Dendritic cell treated with granulocyte-macrophage colony-stimulating factor and Interleukin-4, amounts not matched to agents 40 ng/mL and 50 ng/mL, for 4 days (primary cell): ENCODE measurements at regions not wholly inside any gene's neighbourhood (a gene's known extent, or its start where the extent isn't known, plus 50 kb on each side); places are given as distances from the start of the nearest gene placed in this dataset.

Experiments used
- H3K27ac Mint-ChIP-seq: one replicate; pipeline ENCODE4 v1.8.0; 2022; ENCODE audit warnings: mild to moderate bottlenecking, mixed read lengths
- H3K27me3 Mint-ChIP-seq: one replicate; pipeline ENCODE4 v1.8.0; 2022; ENCODE audit warnings: mild to moderate bottlenecking, mixed read lengths
- H3K36me3 Mint-ChIP-seq: one replicate; pipeline ENCODE4 v1.8.0; 2022; ENCODE audit warnings: low read depth, mixed read lengths
- H3K4me1 Mint-ChIP-seq: one replicate; pipeline ENCODE4 v1.8.0; 2022; ENCODE audit warnings: low read depth, mixed read lengths
- H3K4me3 Mint-ChIP-seq: one replicate; pipeline ENCODE4 v1.8.0; 2022; ENCODE audit warnings: mild to moderate bottlenecking, moderate library complexity, mixed read lengths
- H3K9me3 Mint-ChIP-seq: one replicate; pipeline ENCODE4 v1.8.0; 2022; ENCODE audit warnings: mixed read lengths
- intact Hi-C: fragments of 100-400 bp; cut with micrococcal nuclease; formaldehyde crosslinking; loops from one replicate; pipeline ENCODE4 v1.15.0; 2022

DNA sequence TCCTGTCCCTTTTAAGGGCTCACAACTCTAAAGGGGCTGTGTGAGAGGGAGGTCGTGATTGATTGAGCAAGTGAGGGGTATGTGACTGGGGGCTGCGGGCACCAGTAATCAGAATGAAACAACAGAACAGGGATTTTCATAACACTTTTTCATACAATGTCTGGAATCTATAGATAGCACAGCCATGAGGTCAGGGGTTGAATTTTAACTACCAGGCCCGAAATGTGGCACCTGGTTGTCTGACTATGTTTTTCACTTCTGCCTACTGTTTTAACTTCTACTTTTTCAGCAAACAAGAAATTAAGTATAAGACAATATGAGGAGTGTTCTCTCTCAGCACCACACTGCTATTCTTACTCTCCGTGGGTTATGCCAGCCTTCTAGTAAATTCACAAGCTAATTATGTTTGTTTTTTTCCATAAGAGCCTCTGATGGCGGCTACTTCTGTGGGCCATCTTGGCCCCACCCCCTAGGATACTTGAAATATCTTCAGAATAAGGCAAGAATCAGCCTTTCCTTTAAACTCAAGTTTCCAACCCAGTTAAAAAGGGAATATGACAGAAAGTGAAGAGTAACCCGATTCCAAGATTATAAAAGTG lies 552.8 kb upstream of the CHORDC1 start:
- Mint-ChIP-seq H3K36me3 (no peaks in the 10 kb centered on the region), H3K4me3 (no peak overlapping the region), H3K27me3 (no peaks in the 10 kb centered on the region), H3K27ac (no peak overlapping the region), H3K9me3 (peaks cover 54% of the 10 kb centered on the region), H3K4me1 (no peaks in the 10 kb centered on the region)
- intact Hi-C loops = no loop called here

DNA sequence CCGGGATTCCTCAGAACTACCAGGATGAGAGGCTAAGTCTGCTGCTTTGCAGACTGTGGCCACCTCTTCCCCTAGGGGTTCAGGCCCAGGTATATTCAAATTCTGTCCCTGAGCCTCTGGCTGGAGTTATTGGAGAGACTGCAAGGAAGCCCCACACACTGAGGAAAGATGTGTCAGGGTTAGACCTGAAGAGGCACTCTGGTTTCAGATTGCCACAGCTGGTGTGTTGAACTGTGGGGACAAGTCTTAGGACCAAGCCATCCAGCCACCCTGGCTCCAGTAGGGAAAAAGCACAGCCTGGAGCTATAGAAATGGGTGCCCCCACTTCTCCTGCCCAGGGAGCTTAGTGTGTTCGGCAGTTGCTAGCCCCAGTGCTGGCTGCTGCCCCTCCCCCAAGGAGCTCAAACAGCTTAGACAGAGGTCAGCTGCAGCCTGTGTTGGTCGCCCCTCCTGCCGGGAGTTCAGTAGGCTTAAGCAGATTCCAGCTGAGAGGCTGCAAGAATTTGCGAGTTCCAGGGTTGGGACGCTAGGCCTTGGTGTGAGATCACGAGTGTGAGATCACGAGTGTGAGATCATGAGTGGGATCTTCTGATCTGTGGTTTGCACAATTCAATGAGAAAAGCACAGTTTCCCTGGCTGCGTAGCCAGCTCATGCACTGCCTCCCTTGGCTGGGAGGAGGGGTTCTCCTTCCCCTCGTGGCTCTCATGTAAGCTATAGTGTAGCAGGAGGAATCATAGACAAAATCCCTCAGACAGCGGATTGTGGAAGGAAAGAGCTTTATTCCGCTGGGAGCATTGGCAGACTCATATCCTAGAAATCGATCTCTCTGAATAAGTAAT lies 552.1 kb upstream of the CHORDC1 start:
- H3K27me3 Mint-ChIP-seq = no peaks in the 10 kb centered on the region
- no peaks in the 10 kb centered on the region for H3K36me3 Mint-ChIP-seq
- no peaks in the 10 kb centered on the region for H3K4me1 Mint-ChIP-seq
- H3K4me3 Mint-ChIP-seq = no peak overlapping the region
- intact Hi-C loops = no loop called here
- H3K9me3 Mint-ChIP-seq = peaks cover 56% of the 10 kb centered on the region
- H3K27ac Mint-ChIP-seq = no peak overlapping the region

DNA sequence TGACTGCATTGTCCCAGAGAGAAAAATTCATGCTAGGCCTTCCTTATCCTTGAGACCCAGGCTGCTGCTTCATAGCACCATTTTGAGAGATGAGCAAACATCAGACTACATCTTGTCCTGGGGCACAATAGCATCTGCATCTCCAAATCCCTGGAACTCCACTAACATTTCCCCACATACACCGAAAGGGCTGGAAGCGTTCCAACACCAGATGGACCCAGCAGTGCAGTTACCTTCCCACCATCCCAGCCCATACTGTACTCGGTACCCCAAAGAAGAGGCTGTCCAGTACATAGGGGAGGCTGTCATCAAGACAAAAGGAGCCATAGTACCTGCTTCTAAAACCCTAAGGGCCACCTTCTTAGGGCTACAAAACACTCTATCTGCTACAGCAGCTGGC lies 547.2 kb upstream of the CHORDC1 start:
- no peak overlapping the region for H3K27ac Mint-ChIP-seq

DNA sequence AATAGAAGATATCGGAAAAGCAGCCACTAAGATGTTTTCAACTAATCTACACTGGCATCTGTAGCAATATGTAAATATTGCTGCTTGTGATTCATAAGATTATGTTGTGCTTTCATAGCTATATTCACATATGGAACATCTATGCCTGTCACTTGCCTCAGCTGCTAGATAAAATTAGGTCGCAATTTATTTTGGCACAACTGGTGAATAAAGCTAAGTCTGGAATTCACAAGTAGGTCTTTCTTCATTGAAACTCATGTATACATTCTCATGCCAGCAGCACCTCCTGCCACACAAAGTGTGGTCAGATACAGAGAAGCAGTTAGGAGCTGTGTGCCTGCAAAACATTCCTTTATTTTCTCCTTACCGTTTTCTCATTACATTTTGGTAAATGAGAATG lies 543.3 kb upstream of the CHORDC1 start:
- Mint-ChIP-seq H3K4me3 (no peak overlapping the region), H3K9me3 (peaks cover 33% of the 10 kb centered on the region), H3K36me3 (no peaks in the 10 kb centered on the region), H3K4me1 (no peaks in the 10 kb centered on the region), H3K27ac (no peak overlapping the region), H3K27me3 (no peaks in the 10 kb centered on the region)
- intact Hi-C loops = no loop called here

More for the DNA sequence above, 547.2 kb upstream of the CHORDC1 start:
- no peaks in the 10 kb centered on the region for H3K4me1 Mint-ChIP-seq
- intact Hi-C loops = no loop called here
- H3K9me3 Mint-ChIP-seq = peaks cover 57% of the 10 kb centered on the region
- no peaks in the 10 kb centered on the region for H3K36me3 Mint-ChIP-seq
- no peak overlapping the region for H3K4me3 Mint-ChIP-seq
- no peaks in the 10 kb centered on the region for H3K27me3 Mint-ChIP-seq

DNA sequence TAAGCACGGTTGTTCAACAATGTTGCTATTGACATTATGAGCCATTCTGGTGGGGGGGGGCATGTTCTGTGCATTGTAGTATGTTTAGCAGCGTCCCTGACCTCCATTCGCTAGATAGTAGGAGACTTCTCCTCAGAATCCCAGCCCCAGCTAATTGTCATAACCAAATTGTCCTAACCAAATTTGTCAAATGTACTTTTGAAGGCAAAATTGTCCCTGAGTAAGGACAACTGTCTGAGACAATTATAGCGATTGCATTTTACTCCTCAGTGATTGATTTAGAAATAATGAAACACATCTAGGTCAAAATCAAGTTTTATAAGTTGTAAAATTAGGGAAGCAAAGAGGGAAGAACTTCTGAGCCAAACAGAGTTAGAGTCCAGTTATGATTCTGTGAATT lies 541.8 kb upstream of the CHORDC1 start:
- Mint-ChIP-seq H3K4me1 (no peaks in the 10 kb centered on the region), H3K9me3 (peaks cover 23% of the 10 kb centered on the region), H3K27ac (no peak overlapping the region), H3K36me3 (no peaks in the 10 kb centered on the region), H3K4me3 (no peak overlapping the region), H3K27me3 (no peaks in the 10 kb centered on the region)
- intact Hi-C loops = no loop called here

DNA sequence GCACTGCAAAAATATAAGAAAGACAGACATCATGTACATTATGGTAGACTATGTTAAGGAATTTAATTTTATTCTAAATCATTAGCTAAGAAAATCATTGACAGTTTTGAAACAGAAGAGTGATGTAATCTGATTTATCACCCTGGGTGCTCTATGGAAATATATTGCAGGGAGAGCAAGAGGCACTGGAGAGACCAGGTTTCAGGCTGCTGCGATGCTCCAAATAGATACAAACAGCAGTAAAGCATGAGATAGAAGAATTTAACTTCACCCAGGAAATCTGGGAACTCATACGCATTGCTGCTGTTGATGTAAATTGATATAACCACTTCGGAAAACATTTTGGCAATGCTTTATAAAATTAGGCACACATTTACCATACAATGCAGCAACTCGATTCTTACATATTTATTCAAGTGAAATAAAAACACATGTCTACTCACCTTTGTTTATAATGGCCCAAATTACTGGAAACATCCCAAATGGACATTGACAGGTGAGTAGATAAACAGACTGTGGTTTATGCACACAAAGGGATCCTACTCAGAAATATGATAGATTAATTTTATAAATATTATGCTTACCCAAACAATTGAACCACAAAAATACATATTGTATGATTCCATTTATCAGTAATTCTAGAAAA lies 535.1 kb upstream of the CHORDC1 start:
- no peaks in the 10 kb centered on the region for H3K27me3 Mint-ChIP-seq
- H3K36me3 Mint-ChIP-seq = no peaks in the 10 kb centered on the region
- H3K4me3 Mint-ChIP-seq = no peak overlapping the region
- H3K27ac Mint-ChIP-seq = no peak overlapping the region
- peaks cover 16% of the 10 kb centered on the region for H3K9me3 Mint-ChIP-seq
- H3K4me1 Mint-ChIP-seq = no peaks in the 10 kb centered on the region
- intact Hi-C loops = no loop called here

DNA sequence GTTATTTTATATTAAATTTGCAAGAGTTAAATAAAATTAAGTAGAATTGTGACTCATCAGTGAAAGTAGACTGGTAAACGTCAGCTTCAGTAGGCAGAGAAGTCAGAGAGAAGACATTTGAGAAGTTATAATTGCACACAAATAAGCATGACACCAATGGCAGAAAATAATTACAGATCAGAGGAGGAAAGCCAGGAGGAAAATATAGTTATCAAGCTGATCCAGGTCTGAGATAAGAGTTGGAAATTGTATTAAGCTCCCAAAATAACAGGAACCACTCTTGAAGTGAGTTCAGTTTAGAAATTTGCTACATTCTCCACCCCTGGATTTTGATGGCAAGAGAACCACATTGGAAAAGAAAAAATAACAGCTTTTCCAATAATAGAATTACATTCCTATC lies 533.8 kb upstream of the CHORDC1 start:
- intact Hi-C loops = no loop called here
- peaks cover 29% of the 10 kb centered on the region for H3K9me3 Mint-ChIP-seq
- H3K27ac Mint-ChIP-seq = no peak overlapping the region
- H3K27me3 Mint-ChIP-seq = no peaks in the 10 kb centered on the region
- no peaks in the 10 kb centered on the region for H3K4me1 Mint-ChIP-seq
- no peak overlapping the region for H3K4me3 Mint-ChIP-seq
- H3K36me3 Mint-ChIP-seq = no peaks in the 10 kb centered on the region

DNA sequence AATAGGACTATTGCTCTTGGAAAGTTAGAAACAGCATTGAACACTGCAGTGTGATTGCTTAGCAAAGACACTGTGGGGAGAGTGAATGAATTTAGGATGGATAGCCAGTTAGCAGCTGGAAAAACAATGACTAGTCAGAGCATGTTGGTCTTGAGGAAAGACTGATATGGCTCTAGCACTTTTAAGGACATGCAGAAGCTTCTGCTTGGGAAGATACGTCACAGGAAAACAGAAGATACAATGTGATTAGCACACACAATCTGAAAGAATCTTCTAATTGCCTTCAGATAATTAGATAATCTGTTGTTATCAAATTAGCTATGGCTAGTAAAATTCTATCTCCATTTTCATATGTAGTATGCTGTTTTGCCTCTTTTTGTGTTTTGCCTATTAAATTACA lies 530.7 kb upstream of the CHORDC1 start:
- H3K27me3 Mint-ChIP-seq = no peaks in the 10 kb centered on the region
- H3K9me3 Mint-ChIP-seq = peaks cover 45% of the 10 kb centered on the region
- no peaks in the 10 kb centered on the region for H3K36me3 Mint-ChIP-seq
- H3K27ac Mint-ChIP-seq = no peak overlapping the region
- intact Hi-C loops = no loop called here
- H3K4me1 Mint-ChIP-seq = no peaks in the 10 kb centered on the region
- no peak overlapping the region for H3K4me3 Mint-ChIP-seq

DNA sequence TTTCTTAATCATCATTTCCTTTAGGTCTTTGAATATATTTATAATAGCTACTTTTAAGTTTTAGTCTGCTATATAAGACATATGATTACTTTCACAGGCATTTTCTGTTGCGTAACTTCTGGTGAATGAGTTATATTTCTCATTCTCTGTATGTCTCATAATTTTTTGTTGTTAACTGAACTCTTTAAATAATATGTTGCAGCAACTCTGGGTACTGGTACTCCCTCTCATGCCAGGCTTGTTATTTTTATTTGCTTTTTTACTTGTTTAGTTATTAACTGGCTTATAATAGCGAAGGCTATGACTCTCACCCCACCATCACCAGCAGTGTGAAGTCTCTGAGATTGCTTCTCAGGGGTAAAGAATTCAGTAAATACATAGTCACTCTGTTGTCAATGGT lies 524.2 kb upstream of the CHORDC1 start:
- H3K4me3 Mint-ChIP-seq = no peak overlapping the region
- H3K9me3 Mint-ChIP-seq = peaks cover 46% of the 10 kb centered on the region
- intact Hi-C loops = no loop called here
- H3K4me1 Mint-ChIP-seq = no peaks in the 10 kb centered on the region
- H3K36me3 Mint-ChIP-seq = no peaks in the 10 kb centered on the region
- H3K27ac Mint-ChIP-seq = no peak overlapping the region
- no peaks in the 10 kb centered on the region for H3K27me3 Mint-ChIP-seq

DNA sequence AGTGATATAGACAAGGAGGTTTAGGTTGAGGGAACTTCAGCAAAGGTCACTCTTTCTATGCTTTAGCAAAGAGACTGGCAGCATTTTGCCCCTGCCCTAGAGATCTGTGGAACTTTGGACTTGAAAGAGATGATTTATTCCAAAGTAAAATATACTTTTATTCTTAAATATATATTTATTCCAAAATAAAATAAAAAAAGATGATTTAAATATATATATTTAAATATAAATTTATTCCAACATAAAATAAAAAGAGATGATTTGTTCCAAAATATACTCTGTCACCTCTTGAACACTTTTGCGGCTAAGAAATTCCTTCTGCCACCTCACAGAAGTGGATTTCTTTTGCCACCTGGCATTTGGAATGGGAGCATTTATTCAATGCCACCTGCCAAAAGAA lies 521.3 kb upstream of the CHORDC1 start:
- H3K4me3 Mint-ChIP-seq = no peak overlapping the region
- H3K36me3 Mint-ChIP-seq = no peaks in the 10 kb centered on the region
- H3K27ac Mint-ChIP-seq = no peak overlapping the region
- H3K27me3 Mint-ChIP-seq = no peaks in the 10 kb centered on the region
- intact Hi-C loops = no loop called here
- H3K4me1 Mint-ChIP-seq = no peaks in the 10 kb centered on the region
- H3K9me3 Mint-ChIP-seq = peaks cover 36% of the 10 kb centered on the region

DNA sequence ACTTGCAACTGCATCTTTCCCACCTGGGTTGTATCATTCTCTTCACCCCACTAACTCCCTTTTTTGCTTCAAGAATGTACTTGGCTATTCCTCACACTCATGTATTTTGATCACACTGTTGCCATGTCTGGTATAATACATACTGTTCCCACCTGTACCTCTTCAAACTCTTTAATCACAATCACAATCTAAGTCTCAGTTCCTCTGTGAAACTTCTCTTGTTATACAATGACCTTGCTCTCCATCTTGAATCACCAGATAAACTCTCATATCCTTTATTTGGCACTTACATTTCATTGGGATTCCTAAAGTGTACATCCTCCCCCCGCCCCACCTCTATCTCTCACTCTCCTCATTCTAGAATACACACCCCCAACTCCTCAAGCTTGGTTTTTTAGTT lies 516.0 kb upstream of the CHORDC1 start:
- Mint-ChIP-seq H3K4me3 (no peak overlapping the region), H3K27me3 (no peaks in the 10 kb centered on the region), H3K4me1 (no peaks in the 10 kb centered on the region), H3K9me3 (peaks cover 14% of the 10 kb centered on the region), H3K27ac (no peak overlapping the region), H3K36me3 (no peaks in the 10 kb centered on the region)
- intact Hi-C loops = no loop called here

DNA sequence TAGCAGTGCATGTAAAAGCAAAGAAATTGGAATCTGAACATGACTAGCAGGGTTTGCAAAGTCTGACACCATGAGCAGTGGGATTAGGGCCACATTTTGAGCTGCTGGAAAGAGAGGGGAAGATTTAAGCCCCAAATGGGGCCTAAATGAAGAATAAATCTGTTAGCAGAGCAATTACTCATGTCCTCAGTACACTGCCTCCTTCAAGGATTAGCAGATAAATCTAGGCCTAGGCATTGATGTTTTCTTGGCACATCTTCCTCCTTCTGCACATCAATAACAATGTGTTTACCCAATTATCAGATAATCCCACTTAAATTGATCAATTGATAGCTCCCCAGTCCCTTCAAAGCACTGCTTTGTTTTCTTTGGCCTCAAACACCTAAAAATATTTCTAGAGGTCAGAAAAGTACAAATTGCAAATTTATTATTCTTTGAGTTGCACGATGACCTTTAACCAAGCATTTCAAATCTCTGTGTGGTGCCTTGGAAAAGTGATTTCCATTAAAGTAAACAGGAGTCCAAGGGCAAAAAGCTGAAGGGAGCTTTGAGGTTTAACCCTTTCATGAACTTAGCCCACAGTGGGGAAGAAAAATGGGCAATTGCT lies 514.7 kb upstream of the CHORDC1 start:
- Mint-ChIP-seq H3K4me1 (no peaks in the 10 kb centered on the region), H3K4me3 (no peak overlapping the region), H3K36me3 (no peaks in the 10 kb centered on the region), H3K27me3 (no peaks in the 10 kb centered on the region), H3K9me3 (peaks cover 10% of the 10 kb centered on the region), H3K27ac (no peak overlapping the region)
- intact Hi-C loops = no loop called here

DNA sequence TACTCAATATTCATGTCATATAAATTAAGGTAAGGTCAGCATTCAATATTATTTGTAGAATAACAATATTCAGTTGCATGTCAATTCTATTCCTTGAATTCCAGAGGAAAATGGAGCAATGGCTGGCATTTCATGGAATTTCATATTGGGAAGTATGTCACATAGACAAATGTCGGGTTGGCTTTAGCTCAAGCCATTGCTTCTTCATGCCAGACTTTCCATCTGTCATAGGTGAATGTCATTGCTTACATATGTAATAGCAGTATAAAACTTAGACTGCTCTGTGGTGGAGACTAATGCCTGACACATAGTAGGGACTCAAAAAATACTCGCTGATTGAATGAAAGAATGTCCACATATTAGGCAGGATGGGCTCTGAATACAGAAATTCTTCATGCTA lies 509.6 kb upstream of the CHORDC1 start:
- Mint-ChIP-seq H3K27me3 (no peaks in the 10 kb centered on the region), H3K27ac (no peak overlapping the region), H3K9me3 (peaks cover 28% of the 10 kb centered on the region), H3K4me3 (no peak overlapping the region), H3K36me3 (no peaks in the 10 kb centered on the region), H3K4me1 (no peaks in the 10 kb centered on the region)
- intact Hi-C loops = no loop called here

DNA sequence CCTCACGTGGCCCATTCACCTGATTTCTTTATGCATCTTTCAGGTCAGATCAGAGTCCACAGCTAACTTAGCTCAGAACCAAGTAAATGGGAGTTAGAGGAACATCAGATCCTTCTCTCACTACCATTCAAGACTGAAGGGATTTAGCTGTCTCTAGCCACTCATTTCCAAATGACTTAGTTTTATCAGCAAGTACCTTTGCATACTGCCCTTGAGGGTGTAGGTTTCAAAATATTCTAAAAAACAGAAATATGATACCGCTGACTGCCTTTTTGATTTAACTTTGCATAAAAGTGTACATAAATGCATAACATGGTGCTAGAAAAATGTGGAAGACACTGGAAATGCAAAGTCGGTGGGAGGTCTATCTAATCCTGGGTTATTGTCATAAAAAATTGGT lies 500.6 kb upstream of the CHORDC1 start:
- Mint-ChIP-seq H3K27ac (no peak overlapping the region), H3K27me3 (no peaks in the 10 kb centered on the region), H3K4me1 (peaks cover 5% of the 10 kb centered on the region), H3K4me3 (no peak overlapping the region), H3K9me3 (peaks cover 33% of the 10 kb centered on the region), H3K36me3 (no peaks in the 10 kb centered on the region)
- intact Hi-C loops = no loop called here
